VCaP (cell line): ENCODE measurements at regions not wholly inside any gene's neighbourhood (a gene's known extent, or its start where the extent isn't known, plus 50 kb on each side); places are given as distances from the start of the nearest gene placed in this dataset.

ENCODE experiments used
- H3K27ac ChIP-seq: fragments of 450-650 bp; 2 replicates; pipeline ENCODE4 v1.5.1; 2017
- TF ChIP-seq, protein P1 (sequence below): fragments of 450-650 bp; conservative IDR thresholded peaks from 2 replicates; pipeline ENCODE4 v1.5.1; 2017; ENCODE audit warnings: mild to moderate bottlenecking, moderate library complexity

- TF ChIP-seq, protein P1, sequence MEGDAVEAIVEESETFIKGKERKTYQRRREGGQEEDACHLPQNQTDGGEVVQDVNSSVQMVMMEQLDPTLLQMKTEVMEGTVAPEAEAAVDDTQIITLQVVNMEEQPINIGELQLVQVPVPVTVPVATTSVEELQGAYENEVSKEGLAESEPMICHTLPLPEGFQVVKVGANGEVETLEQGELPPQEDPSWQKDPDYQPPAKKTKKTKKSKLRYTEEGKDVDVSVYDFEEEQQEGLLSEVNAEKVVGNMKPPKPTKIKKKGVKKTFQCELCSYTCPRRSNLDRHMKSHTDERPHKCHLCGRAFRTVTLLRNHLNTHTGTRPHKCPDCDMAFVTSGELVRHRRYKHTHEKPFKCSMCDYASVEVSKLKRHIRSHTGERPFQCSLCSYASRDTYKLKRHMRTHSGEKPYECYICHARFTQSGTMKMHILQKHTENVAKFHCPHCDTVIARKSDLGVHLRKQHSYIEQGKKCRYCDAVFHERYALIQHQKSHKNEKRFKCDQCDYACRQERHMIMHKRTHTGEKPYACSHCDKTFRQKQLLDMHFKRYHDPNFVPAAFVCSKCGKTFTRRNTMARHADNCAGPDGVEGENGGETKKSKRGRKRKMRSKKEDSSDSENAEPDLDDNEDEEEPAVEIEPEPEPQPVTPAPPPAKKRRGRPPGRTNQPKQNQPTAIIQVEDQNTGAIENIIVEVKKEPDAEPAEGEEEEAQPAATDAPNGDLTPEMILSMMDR, result no peak
- H3K27ac ChIP-seq, result no peak overlapping the region
Measured at GRCh38 chr21:27225151-27225550, 258.3 kb upstream of the ADAMTS5 start.

DNA sequence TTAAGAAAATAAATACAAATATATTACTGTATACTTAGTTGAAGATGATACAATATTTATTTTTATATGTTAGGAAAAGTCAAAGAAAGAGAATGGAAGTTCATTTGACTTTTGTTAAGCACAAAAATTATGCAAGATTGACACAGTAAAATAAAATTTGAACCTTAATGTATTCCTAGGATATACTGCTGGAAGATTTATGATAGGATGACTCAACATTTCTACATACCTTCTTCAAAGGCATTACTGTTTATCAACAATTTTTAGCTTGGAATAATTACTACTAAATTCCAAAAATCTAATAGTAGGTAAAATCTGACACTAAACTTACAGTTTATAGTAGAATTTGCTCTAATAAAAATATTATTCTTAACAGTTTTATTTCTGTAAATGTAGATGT is 257.3 kb upstream of the ADAMTS5 start:
- H3K27ac ChIP-seq, result no peak overlapping the region

DNA sequence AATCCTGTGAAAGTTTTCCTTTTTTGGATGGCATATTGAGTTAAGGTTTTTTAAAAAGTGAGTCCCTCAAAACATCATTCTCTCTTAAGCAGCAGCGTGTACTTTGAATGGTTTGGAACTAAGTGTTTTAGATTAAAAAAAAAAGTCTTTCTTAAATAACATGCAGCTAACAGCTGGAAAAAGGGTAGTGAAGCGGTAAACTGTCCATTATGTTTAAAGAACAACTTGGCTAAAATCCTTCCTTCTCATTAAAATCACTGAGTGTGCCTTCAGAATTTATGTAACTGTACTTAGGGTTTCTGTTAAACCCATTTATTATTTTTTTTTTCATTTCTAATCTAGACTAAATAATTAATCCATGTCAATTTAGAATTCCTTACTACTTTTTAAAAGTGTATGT is 254.2 kb upstream of the ADAMTS5 start:
- no peak overlapping the region for H3K27ac ChIP-seq
- TF ChIP-seq, protein P1, result no peak

More for the DNA sequence above, 257.3 kb upstream of the ADAMTS5 start:
- TF ChIP-seq, protein P1, result no peak

DNA sequence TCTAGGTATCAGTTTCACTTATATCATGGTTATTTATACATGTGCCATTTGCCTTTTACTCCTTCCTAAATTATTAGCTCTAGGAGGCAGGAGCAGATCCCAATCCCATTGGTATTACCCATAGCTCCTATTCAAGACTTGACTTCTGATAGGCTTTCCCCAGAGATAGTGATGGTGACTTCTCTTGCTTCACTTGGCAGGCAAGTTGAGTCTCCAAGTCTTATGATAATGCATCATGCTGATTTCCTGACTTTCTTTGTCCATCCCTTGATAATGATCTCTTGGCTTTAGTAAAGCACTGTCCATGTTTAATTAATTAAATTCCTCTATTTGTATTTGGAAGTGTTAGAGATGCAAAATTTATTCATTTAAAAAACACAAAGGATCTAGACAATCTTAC is 253.5 kb upstream of the ADAMTS5 start:
- H3K27ac ChIP-seq, result no peak overlapping the region

DNA sequence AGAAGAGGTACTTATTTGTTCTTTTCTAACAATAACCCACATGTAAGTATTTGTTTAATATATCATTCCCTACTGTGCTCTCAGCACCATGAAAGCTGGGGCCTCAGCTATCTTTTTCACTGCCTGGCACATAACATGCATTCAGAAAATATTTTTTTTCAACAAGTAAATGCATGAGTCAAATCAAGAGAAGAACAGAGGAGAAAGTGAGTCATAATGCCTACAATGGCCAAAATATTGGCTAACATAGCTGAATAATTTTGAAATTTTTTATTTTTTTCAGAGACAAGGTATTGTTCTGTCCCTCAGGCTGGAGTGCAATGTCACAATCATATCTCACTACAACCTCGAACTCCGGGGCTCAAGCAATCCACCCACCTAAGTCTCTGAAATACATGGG is 252.2 kb upstream of the ADAMTS5 start:
- TF ChIP-seq, protein P1, result no peak

More for the DNA sequence above, 253.5 kb upstream of the ADAMTS5 start:
- TF ChIP-seq, protein P1, result no peak

DNA sequence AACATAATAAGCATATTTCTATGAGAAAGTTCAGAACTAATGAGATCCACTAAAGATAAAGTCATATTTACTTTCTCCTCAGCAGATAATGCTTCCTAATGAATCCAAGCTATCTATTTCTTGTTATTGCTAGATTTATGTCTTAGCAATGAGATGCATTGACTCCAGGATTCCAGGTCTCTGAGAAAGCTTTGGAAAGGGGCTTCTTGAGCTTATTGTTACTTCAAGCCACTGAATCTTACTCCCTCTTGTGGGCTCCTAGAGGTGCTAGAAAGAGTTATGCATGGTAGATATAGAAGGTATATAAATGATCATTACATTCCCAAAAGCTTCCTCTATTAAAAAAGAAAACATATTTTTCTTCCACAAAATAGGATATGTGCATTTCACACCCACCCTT is 246.4 kb upstream of the ADAMTS5 start:
- TF ChIP-seq, protein P1, result peak; percentile 79
- H3K27ac ChIP-seq, result no peak overlapping the region

More for the DNA sequence above, 252.2 kb upstream of the ADAMTS5 start:
- no peak overlapping the region for H3K27ac ChIP-seq

DNA sequence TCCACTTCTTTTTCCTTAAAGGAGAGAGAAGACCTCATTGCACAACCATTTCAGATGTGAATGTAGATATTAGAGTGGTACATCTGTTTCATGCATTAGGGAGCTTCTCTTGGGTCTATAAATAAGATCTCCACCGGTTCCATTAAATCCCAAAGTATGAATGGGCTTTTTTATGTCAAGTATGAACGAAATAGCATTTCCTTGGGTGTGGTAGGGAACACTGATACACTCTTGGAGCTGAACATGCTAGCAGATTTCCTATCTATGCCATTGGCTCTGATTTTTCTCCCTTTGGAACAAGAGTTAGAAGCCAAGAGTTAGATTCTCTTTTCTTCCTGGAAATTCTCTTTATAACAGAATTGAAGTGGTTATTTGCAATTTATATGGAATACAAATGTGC is 245.6 kb upstream of the ADAMTS5 start:
- TF ChIP-seq, protein P1, result no peak
- no peak overlapping the region for H3K27ac ChIP-seq
